GM18907 (cell line): ENCODE measurements at regions not wholly inside any gene's neighbourhood (a gene's known extent, or its start where the extent isn't known, plus 50 kb on each side); places are given as distances from the start of the nearest gene placed in this dataset.

Source experiments
- ATAC-seq: cut with Tn5 transposase; IDR thresholded peaks from one replicate; pipeline ENCODE4 v1.9.1; 2021; ENCODE audit warnings: mild to moderate bottlenecking, moderate library complexity; ENCODE audit not compliant: unreplicated experiment

DNA sequence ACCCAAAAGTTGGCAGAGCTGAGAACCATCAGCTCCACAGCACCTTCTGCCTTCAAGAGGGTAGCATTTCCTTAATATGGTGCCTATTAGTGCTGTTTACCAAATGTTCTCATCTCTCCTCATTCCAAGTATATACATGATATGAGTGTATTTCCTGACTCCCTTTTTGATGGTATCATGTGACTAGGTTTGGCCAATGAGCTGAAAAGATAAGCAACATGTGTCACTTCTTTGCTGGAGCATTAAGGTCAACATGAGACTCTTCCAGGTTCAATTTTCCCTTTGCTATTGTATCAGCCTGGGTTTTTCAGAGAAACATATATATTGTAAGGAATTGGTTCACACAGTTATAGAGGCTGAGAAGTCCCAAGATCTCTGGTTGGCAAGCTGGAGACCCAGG lies 310.9 kb downstream of the HRH4 start:
- ATAC-seq, result no peak

DNA sequence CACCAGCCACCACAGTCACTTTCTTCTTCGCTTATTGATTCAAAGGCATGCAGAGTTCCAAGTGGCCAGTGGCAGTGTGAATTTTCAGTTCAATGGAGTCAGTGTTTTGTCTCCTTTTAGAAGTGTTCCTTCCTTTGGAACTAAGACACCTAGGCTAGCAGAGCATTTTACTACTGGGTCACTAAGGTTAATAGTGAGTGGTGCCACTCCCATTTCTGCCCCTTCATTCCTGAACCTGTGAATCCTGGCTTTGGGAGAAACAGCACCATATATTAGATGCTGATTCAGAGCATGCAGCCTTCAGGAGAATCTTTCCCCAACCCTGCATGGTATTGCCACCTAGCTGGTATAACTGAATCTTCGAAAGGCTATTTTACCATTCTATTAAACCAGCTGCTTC lies 312.7 kb downstream of the HRH4 start:
- ATAC-seq, result no peak

DNA sequence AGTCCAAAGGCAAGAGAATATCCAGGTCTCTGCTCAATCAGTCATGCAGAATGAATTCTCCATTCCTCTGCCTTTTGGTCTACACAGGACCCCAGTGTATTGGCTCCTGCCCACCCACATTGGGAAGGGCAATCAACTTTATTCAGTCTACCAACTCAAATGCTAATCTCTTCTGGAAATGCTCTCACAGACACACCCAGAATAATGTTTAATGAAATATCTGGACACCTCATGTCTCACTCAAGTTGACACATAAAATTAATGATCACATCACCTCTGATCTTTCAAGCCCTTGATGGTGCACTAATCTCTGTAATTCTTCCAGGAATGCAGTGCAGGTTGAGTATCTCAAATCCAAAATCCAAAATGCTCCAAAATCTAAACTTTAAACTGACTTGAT lies 315.6 kb downstream of the HRH4 start:
- ATAC-seq, result no peak

DNA sequence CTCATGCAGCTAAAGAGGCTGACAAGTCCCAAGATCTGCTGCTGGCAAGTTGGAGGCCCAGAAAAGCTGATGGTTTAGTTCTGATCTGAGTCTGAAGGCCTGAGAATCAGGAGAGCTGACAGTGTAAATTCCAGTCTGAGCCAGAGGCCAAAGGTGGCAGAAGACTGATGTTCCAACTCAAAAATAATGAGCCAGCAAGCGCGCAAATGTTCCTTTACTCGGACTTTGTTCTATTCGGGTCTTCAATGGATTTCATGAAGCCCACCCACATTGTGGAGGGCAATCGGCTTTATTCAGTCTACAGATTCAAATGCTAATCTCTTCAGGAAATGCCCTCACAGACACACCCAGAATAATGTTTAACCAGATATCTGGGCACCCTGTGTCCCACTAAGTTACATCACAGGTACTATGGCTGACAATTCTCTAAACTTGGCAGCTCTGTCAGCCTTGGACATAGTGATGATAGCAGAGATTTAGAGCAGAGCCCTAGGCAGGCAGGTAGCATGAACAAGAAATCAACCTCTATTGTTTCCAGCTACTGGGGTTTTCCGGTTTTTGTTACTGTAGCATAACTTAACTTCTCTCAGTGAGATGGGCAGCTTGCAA lies 318.5 kb downstream of the HRH4 start:
- no peak for ATAC-seq

DNA sequence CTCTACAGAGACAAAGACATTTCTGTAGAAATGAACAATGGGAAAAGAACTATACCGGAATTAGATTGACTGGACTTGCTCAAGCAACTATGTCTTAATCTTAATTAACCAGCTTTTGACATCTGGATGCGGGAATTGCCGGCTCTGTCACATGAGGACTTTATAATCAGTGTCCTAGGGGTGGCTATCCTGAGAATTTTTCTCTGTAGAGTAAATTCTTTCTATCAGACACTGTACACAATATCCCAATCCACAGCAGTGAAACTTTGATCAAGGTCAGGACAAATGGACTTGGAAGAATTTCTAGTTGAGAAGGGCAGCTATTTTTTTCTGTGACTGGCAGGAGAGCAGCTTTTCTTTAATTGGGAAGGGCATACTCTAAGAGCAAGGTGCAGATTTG lies 322.1 kb downstream of the HRH4 start:
- ATAC-seq, result no peak

DNA sequence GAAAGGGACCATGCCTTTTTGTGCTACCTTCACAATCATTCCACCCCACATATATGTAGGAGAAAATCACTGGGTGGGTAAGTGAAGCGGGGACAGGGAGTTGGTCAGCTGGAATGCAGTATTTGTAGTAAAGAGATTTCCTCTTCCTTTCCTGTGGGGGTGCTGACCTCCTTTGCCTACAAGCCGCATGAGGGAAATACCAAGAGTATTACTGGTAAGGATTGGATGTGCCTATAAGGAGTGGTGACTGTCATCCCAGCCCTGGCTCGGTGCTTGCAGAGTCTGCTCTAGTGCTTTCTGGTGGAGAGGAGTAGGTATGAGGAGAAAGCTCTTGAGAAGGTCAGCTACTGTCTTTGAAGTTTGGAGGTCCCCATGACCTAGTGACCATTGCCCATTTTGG lies 324.6 kb downstream of the HRH4 start:
- ATAC-seq, result no peak

DNA sequence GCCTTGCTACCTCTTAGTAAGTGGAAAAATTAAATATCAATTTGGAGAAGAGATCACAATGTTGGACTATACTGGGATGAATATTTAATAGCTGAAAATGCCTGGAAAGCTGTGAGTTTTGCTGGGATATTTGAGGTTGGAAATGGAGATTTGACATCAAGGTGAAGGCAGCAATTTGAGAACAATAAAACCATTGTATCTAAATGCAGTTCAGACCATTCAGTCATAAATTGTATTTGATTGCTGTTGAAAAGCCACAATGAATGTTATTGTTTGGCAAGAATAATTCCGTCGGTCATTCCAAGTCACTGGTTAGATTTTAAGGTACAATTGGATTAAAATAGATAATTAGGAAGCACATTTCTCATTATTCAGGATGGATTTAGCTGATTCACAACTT lies 325.6 kb downstream of the HRH4 start:
- no peak for ATAC-seq

DNA sequence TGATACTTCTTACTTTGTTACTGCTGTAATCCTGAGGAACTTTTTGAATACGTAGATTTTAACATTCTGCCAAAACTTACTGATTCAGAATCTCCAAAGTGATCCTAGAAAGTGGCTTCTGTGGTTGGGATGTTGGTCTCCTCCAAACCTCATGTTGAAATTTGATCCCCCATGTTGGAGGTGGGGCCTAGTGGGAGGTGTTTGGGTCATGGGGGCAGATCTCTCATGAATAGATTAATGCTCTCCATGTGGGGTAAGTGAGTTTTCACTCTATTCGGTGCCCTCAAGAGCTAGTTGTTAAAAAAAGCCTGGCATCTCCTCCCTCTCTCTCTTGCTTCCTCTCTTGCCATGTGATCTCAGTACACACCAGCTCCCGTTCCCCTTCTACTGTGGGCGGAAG lies 329.9 kb downstream of the HRH4 start:
- ATAC-seq, result no peak

DNA sequence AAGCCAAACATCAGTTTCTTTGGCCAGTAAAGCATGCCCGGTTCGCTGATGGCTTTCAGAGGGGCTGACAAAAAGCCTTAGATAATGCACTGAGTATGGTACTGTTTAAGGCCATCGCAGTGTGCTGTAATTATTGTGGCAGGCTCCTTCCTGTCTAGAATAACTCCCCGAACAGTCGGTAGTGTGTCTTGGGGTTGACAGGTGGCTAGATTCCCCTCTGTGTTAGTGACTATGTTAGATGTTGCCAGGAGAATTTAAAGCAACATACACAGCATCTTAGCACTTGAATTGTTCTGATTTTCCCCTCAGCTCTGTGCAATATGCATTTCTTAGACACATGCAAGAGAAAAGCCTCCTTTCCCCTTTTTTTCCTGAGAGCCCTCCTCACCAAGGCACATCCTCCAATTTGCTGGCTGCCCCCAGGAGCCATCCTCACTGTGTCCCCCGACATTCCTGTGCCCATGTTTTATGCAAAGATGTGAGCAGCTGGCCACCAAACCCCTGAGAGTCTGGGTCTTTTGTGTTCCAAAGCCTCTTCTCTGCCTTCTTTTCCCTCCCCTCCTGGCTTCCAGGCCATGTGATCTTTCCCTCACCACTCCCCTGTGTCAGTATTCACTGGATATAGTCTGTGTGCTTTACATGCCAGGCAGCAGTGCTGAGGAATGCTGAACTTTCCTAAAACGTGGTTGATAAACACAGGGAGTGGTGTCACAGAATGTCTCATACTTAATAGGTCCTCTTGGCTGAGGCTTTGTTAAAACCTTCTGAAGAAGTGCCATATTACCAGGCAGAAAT lies 331.5 kb downstream of the HRH4 start:
- ATAC-seq, result no peak

DNA sequence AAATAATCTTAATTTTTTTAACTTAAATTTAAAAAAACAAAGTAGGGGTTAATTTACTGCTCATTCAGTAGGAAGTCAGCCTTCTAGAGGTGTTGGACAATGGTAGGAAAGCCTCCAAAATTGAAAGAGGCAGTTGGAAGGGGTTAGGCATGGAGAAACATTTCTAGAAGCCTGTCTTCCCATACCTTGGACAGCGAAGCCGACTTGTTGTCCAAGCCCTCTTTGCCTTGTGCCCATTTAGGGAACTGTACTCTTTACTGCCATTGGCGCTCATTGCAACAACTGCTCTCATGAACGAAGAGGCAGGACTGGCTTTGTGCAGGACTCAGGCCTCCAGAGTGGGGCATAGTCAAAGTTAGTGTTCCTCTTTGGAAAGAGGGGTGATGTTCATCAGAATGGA lies 333.3 kb downstream of the HRH4 start:
- ATAC-seq, result no peak

DNA sequence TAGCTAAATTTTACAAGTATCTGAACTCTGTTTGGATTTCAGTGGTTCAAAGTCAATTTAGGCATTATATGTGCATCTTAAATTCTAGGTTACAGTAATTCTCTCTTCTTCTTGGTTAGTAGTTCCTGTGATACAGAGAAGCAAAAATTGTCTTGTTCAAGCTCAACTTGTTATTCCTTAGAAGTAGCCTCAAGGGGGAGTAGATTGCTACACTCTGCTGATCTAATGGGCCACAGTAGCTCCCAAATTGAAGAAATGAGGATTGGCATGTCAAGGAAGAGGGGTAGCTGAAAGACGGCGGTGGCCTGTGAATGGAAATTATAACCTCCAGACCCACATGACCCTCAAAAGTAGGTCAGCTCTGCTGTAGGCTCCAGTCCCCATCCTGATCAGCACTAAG lies 334.7 kb downstream of the HRH4 start:
- ATAC-seq, result no peak

DNA sequence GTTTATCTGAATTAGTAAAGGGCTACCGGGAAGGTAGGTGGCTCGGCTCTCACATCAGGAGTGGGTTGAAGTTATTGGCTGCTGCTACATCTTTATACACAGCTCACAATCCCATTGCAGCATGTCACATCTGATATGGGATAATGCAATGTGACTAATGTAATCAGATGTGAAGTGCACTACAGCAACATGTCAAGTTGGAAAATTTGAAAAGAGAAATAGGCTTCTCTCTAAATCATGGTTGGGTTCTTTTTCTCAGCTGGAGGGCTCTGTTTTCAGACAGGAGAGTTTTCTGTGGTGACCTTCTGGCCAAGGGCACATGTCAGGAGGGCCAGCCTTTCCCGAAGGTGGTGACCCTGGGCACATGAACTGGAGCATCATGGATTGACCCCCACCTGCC lies 337.5 kb downstream of the HRH4 start:
- no peak for ATAC-seq

DNA sequence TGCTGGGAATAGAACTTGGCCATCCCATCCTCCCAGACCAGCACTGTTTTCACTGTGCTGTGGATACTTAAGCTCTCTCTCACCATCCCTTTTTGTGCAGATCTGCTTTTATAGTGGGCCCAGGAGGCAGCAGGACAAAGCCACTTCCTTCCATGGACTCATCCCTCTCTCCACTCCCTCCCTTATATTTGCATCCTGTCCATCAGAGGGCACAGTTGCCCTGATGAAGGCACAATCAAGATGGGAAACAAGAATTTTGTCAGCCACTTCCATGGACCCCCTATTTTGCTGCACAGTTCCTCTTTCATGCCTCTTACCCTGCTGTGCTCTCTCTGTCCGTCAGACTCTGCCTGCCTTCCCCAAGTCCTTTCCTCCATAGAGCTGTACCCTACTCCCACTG lies 338.7 kb downstream of the HRH4 start:
- no peak for ATAC-seq

DNA sequence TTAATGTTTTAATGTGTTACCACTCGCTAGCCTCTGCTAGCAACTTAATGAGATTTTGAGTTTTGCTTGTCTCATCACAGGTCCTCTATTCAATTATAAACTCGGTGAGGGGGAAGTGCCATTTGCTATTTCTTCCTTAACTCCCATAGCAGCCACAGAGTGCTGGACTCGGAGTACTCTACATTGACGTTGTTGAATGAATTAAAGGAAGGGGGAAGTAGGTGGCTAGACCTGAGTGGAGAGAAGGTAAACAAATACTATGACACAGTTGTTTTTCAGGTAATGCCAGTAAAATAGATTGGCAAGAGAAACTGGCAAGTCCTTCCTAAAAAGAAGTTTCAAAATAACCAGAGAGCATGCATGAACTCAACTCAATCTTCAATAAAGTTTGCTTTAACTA lies 339.3 kb downstream of the HRH4 start:
- ATAC-seq, result no peak

DNA sequence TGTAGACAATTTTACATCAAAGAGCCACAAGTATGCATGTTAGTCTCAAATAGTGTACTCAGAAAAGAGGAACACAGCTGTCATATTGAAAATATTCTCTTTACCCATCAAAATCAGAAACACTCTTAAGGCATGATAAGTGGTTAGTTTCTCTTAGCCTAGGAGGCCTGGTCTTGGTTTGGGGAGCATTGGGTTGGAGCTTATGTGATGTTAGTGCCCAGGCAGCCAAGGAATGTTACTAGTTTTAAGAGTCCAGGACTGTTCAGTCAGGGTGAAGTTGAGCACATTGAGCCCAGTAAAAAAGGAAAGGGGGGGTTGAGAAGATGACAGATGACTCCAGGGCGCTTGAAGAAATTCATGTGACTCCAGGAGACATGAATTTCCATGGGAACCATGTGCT lies 340.6 kb downstream of the HRH4 start:
- ATAC-seq, result no peak

DNA sequence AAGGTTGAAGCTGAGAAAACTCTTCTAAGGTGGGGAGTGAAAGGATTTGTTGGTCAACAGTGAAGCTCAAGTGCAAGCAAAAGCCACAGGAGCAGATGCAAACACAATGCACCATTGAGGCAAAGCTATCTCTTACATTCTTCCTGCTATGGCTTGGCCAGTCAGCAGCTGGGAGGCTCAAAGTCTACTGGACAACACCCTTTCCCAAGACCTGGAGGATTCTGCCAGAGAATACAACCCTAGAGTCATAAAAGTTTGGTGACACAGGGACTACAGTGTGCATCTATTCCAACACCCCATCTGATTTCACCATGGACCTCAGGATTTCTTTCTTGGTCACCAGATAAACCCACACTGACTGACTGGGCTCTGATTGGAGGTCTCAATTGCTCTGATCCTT lies 342.0 kb downstream of the HRH4 start:
- ATAC-seq, result no peak

DNA sequence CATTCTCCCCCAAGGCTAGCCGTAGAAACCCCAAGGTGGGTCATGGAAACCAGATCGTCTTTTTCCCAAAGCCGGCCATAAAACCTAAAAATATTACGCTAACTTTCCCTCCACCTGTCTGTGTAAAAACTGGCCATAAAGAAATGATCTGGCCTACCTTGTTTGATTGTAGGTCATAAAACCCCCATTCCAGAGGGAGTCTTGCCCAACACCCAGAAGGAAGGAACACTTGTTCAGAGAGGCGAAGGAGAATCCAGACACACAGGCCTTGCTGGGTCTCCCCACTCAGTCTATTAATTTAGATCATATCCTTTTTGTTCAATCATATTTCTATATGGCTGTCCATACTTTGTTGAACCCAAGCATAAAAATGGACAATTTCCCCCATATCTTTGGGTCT lies 344.7 kb downstream of the HRH4 start:
- ATAC-seq, result no peak

DNA sequence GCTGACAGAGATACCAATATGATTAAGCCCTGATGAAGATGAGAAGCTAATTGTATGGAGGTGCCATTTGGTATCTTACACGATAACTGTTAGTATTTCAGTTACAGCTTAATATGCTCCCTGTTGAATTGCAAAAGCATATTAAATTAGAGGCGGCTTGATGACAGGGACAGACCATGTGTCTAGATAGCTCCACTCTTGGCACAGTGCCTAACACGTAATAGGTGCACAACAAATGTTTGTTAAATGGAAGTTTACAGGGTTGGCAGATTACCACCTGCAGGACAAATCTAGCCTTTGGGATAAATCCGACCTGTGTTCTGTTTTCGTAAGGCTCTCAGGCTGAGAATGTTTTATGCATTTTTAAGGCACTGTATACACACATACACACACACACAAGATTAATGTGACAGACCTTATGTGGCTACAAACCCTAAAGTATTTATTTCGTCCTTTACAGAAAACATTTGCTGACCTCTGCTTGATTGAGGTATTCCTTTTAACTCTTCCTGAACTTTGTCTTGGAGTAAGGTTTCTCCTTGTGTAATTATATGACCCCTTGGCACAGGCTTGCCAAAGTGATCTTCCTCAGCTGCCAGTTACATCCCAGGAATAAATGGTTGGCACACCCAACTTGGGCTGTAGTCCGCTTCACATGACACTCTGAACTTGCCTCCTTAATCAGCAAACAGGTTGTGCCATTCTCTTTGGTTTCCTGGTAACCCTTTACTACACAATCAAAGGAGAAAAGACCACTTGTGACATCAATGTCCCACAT lies 348.9 kb downstream of the HRH4 start:
- no peak for ATAC-seq

DNA sequence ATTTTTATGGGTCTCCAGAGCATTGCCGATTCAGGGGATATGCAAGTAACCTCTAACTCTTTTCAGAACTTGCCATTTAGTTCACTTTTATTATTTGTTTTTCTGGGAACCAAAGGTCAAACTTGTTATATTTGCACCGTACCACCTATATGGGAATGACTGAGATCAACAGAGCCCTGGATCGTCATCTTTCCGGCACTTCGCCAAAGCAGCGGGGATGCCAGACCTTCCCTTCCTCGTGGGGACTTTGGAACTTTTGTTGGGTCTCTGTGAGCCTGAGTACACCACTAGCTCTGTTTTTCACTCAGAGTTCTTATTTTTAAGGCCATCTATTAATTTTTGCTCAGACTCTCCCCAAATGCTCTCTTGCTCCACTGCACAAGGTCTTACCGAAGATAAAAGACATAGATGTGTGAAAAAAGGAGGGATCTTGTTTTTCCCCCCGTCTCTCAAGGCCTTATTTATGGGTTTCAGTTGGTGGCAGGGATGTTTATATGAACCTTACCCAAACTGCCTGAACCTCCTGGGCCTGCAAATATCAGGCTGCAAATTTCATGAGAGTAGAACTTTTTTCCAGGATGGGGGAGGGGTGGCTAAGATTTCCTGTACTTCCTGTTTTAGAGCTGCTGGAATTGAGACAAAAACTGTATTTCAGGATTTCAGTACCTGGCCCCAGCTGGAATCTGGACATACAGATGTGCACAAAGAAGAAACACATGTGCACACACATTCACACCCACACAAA lies 350.3 kb downstream of the HRH4 start:
- no peak for ATAC-seq

DNA sequence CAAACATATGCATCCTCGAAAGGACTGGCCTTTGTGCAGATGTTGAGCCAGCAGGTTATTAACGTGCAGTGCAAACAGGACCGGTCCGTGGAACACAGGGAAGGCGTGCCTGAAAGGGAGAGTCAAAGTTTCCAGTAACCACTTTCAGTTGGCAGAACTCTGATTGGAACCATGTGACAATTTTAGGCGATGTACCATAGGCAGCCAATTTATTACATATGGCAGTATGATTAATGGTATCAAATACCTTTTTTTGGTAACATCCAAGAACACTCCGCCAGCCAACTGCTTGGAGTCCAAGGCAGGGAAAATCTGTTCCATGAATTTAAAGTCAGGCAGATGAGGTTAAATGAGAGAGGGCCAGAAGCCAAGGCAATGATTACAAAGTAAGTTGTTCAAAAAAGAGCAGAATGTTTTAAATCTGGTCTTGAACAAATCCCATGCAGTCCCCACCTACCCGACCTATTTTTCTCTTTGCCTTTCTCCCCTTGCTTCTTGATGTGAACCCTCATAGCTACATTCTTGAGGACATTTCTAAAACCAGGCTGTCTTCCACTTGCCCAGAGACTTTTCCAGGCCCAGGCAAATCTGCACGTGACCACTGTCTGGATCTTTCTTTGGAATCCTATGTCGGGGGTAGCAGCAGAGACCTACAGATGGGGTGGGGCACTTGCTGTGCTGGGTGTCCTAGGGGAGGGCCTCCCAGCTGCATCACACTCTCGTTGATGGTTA lies 351.7 kb downstream of the HRH4 start:
- ATAC-seq, result no peak

DNA sequence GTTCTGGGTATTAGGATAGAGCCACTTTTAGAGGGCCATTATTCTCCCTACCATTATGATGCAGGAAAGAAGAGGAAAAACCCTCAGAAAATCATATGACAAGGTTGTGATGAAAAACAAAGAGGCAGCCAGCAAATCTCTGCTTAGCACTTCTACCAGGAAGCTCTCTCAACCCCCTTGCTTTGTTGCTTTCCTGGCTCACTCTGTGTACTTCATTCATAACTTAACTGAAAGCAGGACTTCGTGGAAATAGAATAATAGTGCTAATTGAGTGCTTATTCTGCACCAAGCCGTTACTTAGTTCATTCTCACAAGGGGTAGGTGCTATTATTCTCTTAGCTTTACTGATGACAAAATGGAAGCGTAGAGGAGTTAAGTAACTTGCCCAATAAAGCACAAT lies 354.1 kb downstream of the HRH4 start:
- ATAC-seq, result no peak
